T-helper 2 cell treated with Interferon-gamma antibody and Interleukin-4, amounts not matched to agents 5 μg/mL and 100 μg/mL, for 36 hours (primary cell): ENCODE measurements at regions not wholly inside any gene's neighbourhood (a gene's known extent, or its start where the extent isn't known, plus 50 kb on each side); places are given as distances from the start of the nearest gene placed in this dataset.

Source experiments
- DNase-seq: peaks from one replicate; pipeline ENCODE4 v3.0.0; 2021; ENCODE audit warnings: low spot score
- H3K27ac Mint-ChIP-seq: one replicate; pipeline ENCODE4 v1.8.0; 2021; ENCODE audit warnings: mild to moderate bottlenecking, mixed read lengths
- H3K27me3 Mint-ChIP-seq: one replicate; pipeline ENCODE4 v1.8.0; 2021; ENCODE audit warnings: low read depth, mixed read lengths
- H3K36me3 Mint-ChIP-seq: one replicate; pipeline ENCODE4 v1.8.0; 2021; ENCODE audit warnings: low read depth, mixed read lengths
- H3K4me1 Mint-ChIP-seq: one replicate; pipeline ENCODE4 v1.8.0; 2021; ENCODE audit warnings: low read depth, mixed read lengths
- H3K4me3 Mint-ChIP-seq: one replicate; pipeline ENCODE4 v1.8.0; 2022; ENCODE audit warnings: mild to moderate bottlenecking, moderate library complexity, mixed read lengths
- H3K9me3 Mint-ChIP-seq: one replicate; pipeline ENCODE4 v1.8.0; 2021; ENCODE audit warnings: mixed read lengths

DNA sequence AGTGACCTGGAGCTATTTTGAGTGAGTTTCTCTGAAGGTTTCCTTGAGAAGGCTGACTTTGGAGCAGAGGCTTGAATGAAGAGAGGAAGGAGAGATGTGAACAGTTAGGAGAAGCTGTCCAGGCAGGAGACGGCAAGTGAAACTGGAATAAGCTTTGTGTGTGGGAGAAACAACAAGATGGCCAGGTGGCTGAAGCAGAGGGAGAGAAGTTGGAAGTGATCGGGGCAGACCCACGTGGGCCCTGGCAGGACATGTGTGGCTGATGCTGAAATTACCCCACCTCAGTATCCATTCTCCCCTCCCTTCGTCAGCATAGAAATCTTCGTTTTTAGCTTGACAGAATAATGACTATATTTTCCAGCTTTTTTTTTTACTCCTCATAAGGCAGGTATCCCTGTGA lies 809.2 kb upstream of the TMEM132C start:
- Mint-ChIP-seq H3K4me3 (no peak overlapping the region), H3K9me3 (no peaks in the 10 kb centered on the region)

DNA sequence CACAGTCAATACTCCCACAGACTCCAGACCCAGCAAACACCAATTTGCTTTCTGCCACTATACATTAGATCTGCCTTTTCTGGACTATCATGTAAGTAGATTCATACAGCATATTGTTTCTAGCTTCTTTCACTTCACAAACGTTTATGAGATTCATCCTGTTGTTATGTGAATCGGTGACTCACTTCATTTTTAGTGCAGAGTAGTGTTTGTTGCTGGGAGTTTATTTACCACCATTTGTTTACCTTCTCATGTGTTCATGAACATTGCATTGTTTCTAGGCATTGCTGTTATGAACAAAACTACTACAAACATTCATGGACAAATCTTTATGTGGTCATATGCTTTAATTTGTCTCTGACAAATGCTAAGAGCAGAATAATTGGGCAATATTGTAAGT lies 807.8 kb upstream of the TMEM132C start:
- Mint-ChIP-seq H3K36me3 (no peaks in the 10 kb centered on the region), H3K27me3 (peaks cover 20% of the 10 kb centered on the region), H3K4me1 (no peaks in the 10 kb centered on the region), H3K4me3 (no peak overlapping the region), H3K27ac (no peak overlapping the region), H3K9me3 (no peaks in the 10 kb centered on the region)
- DNase-seq = no peak

More for the DNA sequence above, 809.2 kb upstream of the TMEM132C start:
- no peak for DNase-seq
- Mint-ChIP-seq H3K4me1 (no peaks in the 10 kb centered on the region), H3K36me3 (no peaks in the 10 kb centered on the region), H3K27ac (no peak overlapping the region), H3K27me3 (peaks cover 27% of the 10 kb centered on the region)

DNA sequence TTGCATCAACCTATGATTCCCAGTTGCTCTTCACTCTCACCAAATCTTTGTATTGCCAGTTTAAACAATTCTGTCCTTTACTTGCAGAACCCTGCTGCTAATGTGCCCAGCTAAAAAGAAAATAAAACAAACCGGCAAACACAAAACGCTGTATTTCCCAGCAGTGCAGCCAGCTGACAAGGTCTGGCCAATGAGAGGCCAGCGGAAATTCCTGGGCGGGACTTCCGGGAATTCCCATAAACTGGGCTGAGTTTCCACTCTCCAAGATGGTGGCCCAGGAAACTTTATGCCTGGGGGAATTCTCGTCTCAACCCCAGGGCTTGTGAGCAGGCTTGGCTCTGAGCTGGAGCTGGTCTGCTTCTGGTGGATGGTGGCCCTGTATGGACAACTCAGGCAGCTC lies 807.3 kb upstream of the TMEM132C start:
- no peaks in the 10 kb centered on the region for H3K36me3 Mint-ChIP-seq
- peaks cover 15% of the 10 kb centered on the region for H3K27me3 Mint-ChIP-seq
- no peak for DNase-seq
- no peak overlapping the region for H3K4me3 Mint-ChIP-seq
- no peak overlapping the region for H3K27ac Mint-ChIP-seq
- H3K9me3 Mint-ChIP-seq = no peaks in the 10 kb centered on the region
- H3K4me1 Mint-ChIP-seq = no peaks in the 10 kb centered on the region

DNA sequence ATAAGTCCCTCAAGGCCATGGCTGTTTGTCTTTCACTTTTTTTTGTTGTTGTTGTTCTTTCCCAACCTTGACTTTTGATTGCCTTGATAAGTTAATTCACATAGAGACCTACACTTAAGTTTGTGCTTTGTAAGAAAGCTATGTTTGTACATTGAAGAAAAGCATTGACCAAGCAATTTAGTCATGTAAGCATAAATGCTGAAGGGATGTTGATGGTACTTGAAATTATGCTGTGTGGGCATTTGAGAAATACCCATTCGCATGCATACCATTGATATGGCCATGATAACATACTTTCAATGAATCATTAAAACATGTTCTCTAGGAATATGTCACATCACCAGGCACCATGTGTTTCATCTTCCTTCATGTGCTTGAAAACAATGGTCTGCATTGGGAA lies 803.7 kb upstream of the TMEM132C start:
- Mint-ChIP-seq H3K9me3 (no peaks in the 10 kb centered on the region), H3K36me3 (no peaks in the 10 kb centered on the region), H3K4me3 (no peak overlapping the region), H3K4me1 (no peaks in the 10 kb centered on the region), H3K27ac (no peak overlapping the region), H3K27me3 (no peaks in the 10 kb centered on the region)
- DNase-seq = no peak

DNA sequence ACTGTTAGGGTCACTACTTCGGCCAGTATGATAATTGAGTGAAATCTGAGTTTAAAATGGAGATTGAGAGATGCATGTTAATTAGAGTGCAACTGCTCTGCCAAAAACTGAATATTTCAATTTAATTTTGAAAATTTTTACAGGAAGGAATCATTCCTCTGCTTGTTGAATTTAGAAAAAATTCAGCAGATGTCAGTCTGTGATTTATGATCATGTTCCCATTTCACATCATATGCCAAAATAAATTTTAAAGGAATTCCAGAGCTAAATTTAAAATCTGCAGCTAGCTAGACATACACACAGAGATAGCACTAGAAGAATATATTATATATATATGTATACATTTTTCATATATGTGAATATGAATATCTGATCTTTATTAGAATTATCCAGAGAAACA lies 797.6 kb upstream of the TMEM132C start:
- DNase-seq = no peak
- Mint-ChIP-seq H3K27ac (no peak overlapping the region), H3K27me3 (no peaks in the 10 kb centered on the region), H3K36me3 (no peaks in the 10 kb centered on the region), H3K9me3 (no peaks in the 10 kb centered on the region), H3K4me1 (no peaks in the 10 kb centered on the region), H3K4me3 (no peak overlapping the region)

DNA sequence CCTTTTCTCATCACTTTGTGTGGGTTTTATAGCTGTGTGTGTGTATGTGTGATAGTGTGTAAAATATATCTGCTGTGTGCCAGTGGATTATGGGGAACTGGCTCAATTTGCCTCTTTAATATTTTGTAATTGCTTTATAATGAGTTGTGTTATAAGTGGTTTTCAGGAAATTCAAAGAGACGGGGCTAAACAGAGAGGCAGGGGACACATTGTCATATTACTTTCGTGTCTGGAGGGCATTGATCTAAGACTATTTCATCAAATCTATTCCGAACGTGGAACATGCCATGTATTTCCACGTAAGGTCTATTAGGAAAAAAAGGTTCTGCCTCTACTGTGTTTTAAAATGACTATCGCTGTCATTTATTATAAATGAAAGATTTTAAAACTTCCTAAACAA lies 793.2 kb upstream of the TMEM132C start:
- Mint-ChIP-seq H3K9me3 (no peaks in the 10 kb centered on the region), H3K27me3 (no peaks in the 10 kb centered on the region), H3K27ac (no peak overlapping the region), H3K4me1 (no peaks in the 10 kb centered on the region), H3K36me3 (no peaks in the 10 kb centered on the region), H3K4me3 (no peak overlapping the region)
- no peak for DNase-seq

DNA sequence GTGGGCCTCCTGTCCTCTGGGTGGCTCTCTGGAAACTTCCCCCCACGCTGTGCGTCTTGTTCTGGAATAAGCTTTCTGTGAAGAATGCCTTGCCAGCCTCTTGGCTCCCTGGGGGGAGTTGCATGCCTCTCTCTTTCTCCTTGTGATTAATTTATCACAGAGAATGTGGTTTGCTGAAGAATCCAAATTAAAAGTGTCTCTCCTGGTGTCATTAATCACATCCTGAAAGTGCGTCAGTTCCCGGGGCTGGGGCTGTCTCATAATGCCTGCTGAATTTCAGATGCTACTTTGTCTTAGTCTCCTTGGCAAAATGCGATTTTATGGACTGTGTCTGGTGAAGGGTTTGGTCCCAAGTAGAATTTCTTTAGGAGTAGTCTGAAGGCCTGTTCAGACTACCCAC lies 787.7 kb upstream of the TMEM132C start:
- Mint-ChIP-seq H3K4me3 (no peak overlapping the region), H3K27me3 (no peaks in the 10 kb centered on the region), H3K36me3 (no peaks in the 10 kb centered on the region), H3K4me1 (no peaks in the 10 kb centered on the region), H3K27ac (no peak overlapping the region), H3K9me3 (no peaks in the 10 kb centered on the region)
- DNase-seq = no peak

DNA sequence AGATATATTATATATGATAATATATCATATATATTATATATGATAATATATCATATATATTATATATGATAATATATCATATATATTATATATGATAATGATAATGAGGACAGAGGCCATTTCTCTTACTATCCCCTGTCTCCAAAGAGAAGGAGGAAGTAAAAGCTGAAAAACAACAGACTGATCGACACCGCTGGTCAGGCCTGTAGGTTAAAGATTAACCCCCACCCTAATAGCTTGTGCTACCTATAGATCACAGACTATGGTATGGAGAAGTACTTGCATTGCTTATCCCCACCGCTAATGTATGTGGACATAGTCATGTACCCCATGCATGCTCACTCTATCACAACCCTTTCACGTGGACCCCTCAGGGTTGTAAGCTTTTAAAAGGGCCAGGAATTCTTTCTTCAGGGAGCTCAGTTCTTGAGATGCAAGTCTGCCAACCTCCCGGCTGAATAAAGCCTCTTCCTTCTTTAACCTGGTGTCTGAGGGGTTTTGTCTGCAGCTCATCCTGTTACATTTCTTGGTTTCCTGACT lies 786.1 kb upstream of the TMEM132C start:
- no peaks in the 10 kb centered on the region for H3K36me3 Mint-ChIP-seq
- no peaks in the 10 kb centered on the region for H3K9me3 Mint-ChIP-seq
- H3K27me3 Mint-ChIP-seq = no peaks in the 10 kb centered on the region
- no peak overlapping the region for H3K27ac Mint-ChIP-seq
- no peak overlapping the region for H3K4me3 Mint-ChIP-seq
- H3K4me1 Mint-ChIP-seq = peaks cover 4% of the 10 kb centered on the region
- DNase-seq = no peak

DNA sequence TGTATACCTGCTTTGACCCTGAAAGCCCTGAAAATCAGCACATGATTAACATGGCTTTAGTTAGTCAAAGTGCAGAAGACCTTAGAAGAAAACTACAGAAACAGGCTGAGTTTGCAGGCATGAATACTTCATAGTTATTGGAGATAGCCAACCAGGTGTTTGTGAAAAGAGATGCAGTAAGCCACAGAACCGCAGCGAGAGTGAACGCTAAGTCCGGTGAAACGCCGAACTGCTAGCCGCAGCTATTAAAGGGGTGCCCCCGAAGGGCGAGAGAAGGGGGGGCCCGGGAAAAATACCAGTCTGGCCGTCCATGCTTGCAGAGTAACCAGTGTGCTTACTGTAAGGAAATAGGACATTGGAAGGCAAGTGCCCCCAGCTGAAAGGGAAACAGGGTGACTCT lies 784.0 kb upstream of the TMEM132C start:
- Mint-ChIP-seq H3K4me1 (peaks cover 8% of the 10 kb centered on the region), H3K4me3 (no peak overlapping the region), H3K27ac (no peak overlapping the region), H3K9me3 (no peaks in the 10 kb centered on the region), H3K36me3 (no peaks in the 10 kb centered on the region), H3K27me3 (no peaks in the 10 kb centered on the region)
- no peak for DNase-seq

DNA sequence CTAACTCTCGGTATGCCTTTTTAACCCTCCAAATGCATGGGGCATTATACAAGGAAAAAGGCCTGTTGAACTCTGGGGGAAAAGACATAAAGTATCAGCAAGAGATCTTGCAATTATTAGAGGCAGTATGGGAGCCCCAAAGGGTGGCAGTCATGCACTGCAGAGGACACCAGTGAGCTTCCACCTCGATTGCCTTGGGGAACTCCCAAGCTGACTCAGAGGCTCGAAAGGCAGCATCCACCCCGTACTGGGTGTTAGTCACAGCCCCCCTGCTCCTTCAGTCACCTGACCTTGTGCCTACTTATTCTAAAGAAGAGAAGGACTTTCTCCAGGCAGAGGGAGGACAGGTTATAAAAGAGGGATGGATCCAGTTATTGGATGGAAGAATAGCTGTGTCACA lies 781.4 kb upstream of the TMEM132C start:
- H3K27ac Mint-ChIP-seq = no peak overlapping the region
- H3K36me3 Mint-ChIP-seq = no peaks in the 10 kb centered on the region
- DNase-seq = peak; percentile 66
- H3K4me1 Mint-ChIP-seq = peaks cover 8% of the 10 kb centered on the region
- H3K27me3 Mint-ChIP-seq = no peaks in the 10 kb centered on the region
- H3K4me3 Mint-ChIP-seq = no peak overlapping the region
- H3K9me3 Mint-ChIP-seq = no peaks in the 10 kb centered on the region

DNA sequence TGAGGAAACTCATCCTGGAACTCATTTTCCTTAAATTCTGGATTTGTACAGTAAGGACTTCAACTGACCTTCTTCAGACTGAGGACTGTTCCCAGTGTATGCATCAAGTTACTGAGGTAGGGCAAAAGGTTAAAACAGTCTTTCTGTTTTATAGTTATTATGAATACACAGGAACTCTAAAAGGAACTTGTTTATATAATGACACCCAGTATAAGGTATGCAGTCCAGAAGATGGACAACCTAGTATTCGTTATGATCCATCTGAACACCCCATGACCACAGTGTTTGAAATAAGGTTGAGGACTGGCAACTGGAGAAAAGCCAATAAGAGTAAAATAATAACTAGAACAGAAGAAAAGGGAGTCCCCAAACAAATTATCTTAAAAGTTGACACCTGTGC lies 779.9 kb upstream of the TMEM132C start:
- DNase-seq = no peak
- Mint-ChIP-seq H3K4me3 (no peak overlapping the region), H3K9me3 (no peaks in the 10 kb centered on the region), H3K27me3 (no peaks in the 10 kb centered on the region), H3K4me1 (peaks cover 8% of the 10 kb centered on the region), H3K36me3 (no peaks in the 10 kb centered on the region), H3K27ac (no peak overlapping the region)

DNA sequence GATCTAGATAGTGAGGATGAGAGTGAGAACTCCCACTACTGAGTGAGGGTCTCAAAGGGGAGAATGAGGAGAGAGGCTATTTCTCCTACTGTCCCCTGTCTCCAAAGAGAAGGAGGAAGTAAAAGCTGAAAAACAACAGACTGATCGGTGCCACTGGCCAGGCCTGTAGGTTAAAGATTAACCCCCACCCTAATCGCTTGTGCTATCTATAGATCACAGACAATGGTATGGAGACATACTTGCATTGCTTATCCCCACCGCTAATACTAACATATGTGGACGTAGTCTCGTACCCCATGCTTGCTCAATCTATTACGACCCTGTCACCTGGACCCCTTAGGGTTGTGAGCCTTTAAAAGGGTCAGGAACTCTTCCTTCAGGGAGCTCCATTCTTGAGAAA lies 777.9 kb upstream of the TMEM132C start:
- Mint-ChIP-seq H3K4me1 (peaks cover 8% of the 10 kb centered on the region), H3K4me3 (no peak overlapping the region), H3K27me3 (no peaks in the 10 kb centered on the region), H3K9me3 (no peaks in the 10 kb centered on the region), H3K36me3 (no peaks in the 10 kb centered on the region), H3K27ac (no peak overlapping the region)
- no peak for DNase-seq

DNA sequence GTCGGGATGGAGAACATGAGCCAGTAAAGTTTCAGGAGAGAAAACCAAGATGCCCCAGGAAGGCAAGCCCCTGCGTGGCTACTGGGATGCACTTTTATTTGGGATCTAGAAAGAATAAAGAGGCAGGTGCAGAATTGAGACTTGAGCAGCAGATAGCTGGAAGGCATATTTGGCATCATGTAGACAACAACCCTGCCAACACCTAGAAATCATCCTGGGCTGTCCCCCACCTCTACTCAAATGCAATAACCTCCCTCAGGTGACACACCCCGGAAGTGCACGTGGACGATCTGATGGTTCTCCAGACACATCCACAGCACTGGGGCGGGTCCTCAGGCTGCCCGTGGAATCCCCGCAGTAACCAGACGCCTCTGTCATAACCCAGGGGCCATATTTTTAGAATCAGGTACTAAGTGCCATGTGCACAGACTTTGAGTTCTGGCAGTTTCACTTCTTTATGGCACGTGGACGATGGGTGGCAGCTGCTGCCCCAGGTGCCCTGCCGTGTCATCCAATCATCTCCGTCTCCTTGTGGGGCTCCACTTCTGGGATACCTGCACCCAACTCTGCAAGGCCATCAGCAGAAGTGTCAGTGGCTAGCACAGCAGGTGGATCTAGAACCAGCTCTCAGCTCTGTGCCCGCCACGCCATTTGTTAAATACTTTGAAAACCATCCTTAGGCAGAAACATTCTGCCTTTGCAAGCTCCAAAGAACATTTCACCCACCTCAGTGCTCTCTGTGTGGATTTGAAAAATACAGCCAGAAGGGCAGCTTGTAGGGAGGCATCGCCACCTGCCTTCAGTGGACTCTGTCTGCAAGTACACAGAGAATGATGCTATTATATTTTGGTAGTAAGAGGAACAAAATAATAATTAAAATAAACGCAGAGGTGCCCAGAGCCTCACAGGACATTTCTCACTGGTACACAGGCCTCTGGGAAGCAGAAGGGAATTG lies 771.7 kb upstream of the TMEM132C start:
- no peaks in the 10 kb centered on the region for H3K27me3 Mint-ChIP-seq
- no peaks in the 10 kb centered on the region for H3K4me1 Mint-ChIP-seq
- H3K4me3 Mint-ChIP-seq = no peak overlapping the region
- H3K27ac Mint-ChIP-seq = no peak overlapping the region
- H3K9me3 Mint-ChIP-seq = no peaks in the 10 kb centered on the region
- H3K36me3 Mint-ChIP-seq = no peaks in the 10 kb centered on the region
- DNase-seq = no peak

DNA sequence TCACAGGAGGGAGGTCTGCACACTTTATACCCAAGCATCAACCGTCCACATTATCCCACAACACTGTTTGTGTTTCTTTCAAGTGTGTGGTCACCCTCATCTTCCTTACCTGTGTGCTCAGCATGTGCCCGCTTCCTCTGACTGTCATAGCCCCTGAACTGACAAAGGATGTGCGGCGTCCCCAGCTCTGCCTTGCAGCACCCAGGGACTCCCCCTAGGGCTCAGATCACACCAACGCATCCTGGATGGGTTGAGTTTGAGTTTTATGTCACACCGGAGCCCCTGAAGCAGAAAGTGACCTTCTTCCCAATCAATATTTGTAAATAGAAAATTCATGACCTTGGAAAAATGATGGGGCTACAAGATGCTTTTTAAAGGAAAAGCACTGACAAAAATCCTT lies 770.7 kb upstream of the TMEM132C start:
- Mint-ChIP-seq H3K27me3 (no peaks in the 10 kb centered on the region), H3K36me3 (no peaks in the 10 kb centered on the region), H3K4me3 (no peak overlapping the region), H3K4me1 (no peaks in the 10 kb centered on the region), H3K27ac (peak overlapping the region; percentile 39), H3K9me3 (no peaks in the 10 kb centered on the region)
- DNase-seq = no peak
